ENCODE measurements at regions not wholly inside any gene's neighbourhood (a gene's known extent, or its start where the extent isn't known, plus 50 kb on each side); places are given as distances from the start of the nearest gene placed in this dataset.

- Histone ChIP-seq H3K9me3 (no peaks in the 10 kb centered on the region), H3K36me3 (no peaks in the 10 kb centered on the region), H3K4me3 (ENCODE audit: low read depth in 1 of 2, low read length in 1 of 2) (no peak overlapping the region), H3K27ac (no peak overlapping the region), H3K27me3 (no peaks in the 10 kb centered on the region), H3K4me1 (ENCODE audit: control insufficient read depth in 1 of 2, insufficient read depth in 1 of 2, low read depth in 1 of 2, low read length in 1 of 2) (no peaks in the 10 kb centered on the region)
- TF ChIP-seq CTCF (IDR thresholded peaks at IDR 0.05) = no peak
These were observed 376.3 kb upstream of the ZFP42 start for GRCh38 chr4:187619319-187619718.

- no peak overlapping the region for H3K27ac ChIP-seq
- H3K9me3 ChIP-seq = no peaks in the 10 kb centered on the region
- no peak overlapping the region for H3K4me3 ChIP-seq (ENCODE audit: low read depth in 1 of 2, low read length in 1 of 2)
- H3K4me1 ChIP-seq (ENCODE audit: control insufficient read depth in 1 of 2, insufficient read depth in 1 of 2, low read depth in 1 of 2, low read length in 1 of 2) = no peaks in the 10 kb centered on the region
- H3K36me3 ChIP-seq = no peaks in the 10 kb centered on the region
- no peaks in the 10 kb centered on the region for H3K27me3 ChIP-seq
- no peak for TF ChIP-seq CTCF (IDR thresholded peaks at IDR 0.05)
These were observed 363.1 kb upstream of the ZFP42 start for GRCh38 chr4:187632260-187632995.

- H3K36me3 ChIP-seq = no peaks in the 10 kb centered on the region
- H3K4me1 ChIP-seq (ENCODE audit: control insufficient read depth in 1 of 2, insufficient read depth in 1 of 2, low read depth in 1 of 2, low read length in 1 of 2) = no peaks in the 10 kb centered on the region
- no peak overlapping the region for H3K27ac ChIP-seq
- no peaks in the 10 kb centered on the region for H3K9me3 ChIP-seq
- no peak overlapping the region for H3K4me3 ChIP-seq (ENCODE audit: low read depth in 1 of 2, low read length in 1 of 2)
- TF ChIP-seq CTCF (IDR thresholded peaks at IDR 0.05) = no peak
- H3K27me3 ChIP-seq = no peaks in the 10 kb centered on the region
These were observed 362.3 kb upstream of the ZFP42 start for GRCh38 chr4:187633245-187633644.

GRCh38 chr4:187656959-187657358 is 338.6 kb upstream of the ZFP42 start:
- H3K36me3 ChIP-seq = no peaks in the 10 kb centered on the region
- no peak overlapping the region for H3K27ac ChIP-seq
- no peak overlapping the region for H3K4me3 ChIP-seq (ENCODE audit: low read depth in 1 of 2, low read length in 1 of 2)
- no peaks in the 10 kb centered on the region for H3K4me1 ChIP-seq (ENCODE audit: control insufficient read depth in 1 of 2, insufficient read depth in 1 of 2, low read depth in 1 of 2, low read length in 1 of 2)
- no peaks in the 10 kb centered on the region for H3K27me3 ChIP-seq
- no peak for TF ChIP-seq CTCF (IDR thresholded peaks at IDR 0.05)
- H3K9me3 ChIP-seq = no peaks in the 10 kb centered on the region

- Histone ChIP-seq H3K27me3 (no peaks in the 10 kb centered on the region), H3K4me1 (ENCODE audit: control insufficient read depth in 1 of 2, insufficient read depth in 1 of 2, low read depth in 1 of 2, low read length in 1 of 2) (no peaks in the 10 kb centered on the region), H3K9me3 (no peaks in the 10 kb centered on the region), H3K27ac (no peak overlapping the region), H3K4me3 (ENCODE audit: low read depth in 1 of 2, low read length in 1 of 2) (no peak overlapping the region), H3K36me3 (no peaks in the 10 kb centered on the region)
- no peak for TF ChIP-seq CTCF (IDR thresholded peaks at IDR 0.05)
These were observed 332.5 kb upstream of the ZFP42 start for GRCh38 chr4:187663076-187663475.

Data from neutrophil (primary cell).